RWPE1 (cell line): ENCODE measurements at regions not wholly inside any gene's neighbourhood (a gene's known extent, or its start where the extent isn't known, plus 50 kb on each side); places are given as distances from the start of the nearest gene placed in this dataset.

Experiments
- CTCF ChIA-PET: fragments of 350-600 bp; sonication (Branson Sonifier 250); formaldehyde crosslinking; extraction: SDS; loops from one replicate; lab custom pipeline; 2021; lab: Yijun Ruan, JAX
- POLR2A ChIA-PET: fragments of 400-600 bp; formaldehyde crosslinking; extraction: SDS; loops from one replicate; lab custom pipeline; 2020; ENCODE audit warnings: antibody characterized with exemption; ENCODE audit not compliant: low non-redundant PET; lab: Yijun Ruan, JAX
- DNase-seq: peaks from one replicate; pipeline ENCODE4 v3.0.0; 2012; ENCODE audit warnings: low spot score
- H3K27ac ChIP-seq: fragments of 450-650 bp; 2 replicates; pipeline ENCODE4 v1.5.1; 2017
- TF ChIP-seq, protein P1 (sequence below): fragments of 450-650 bp; conservative IDR thresholded peaks from 2 replicates; pipeline ENCODE4 v1.5.1; 2017; ENCODE audit warnings: low read depth, mild to moderate bottlenecking

DNA sequence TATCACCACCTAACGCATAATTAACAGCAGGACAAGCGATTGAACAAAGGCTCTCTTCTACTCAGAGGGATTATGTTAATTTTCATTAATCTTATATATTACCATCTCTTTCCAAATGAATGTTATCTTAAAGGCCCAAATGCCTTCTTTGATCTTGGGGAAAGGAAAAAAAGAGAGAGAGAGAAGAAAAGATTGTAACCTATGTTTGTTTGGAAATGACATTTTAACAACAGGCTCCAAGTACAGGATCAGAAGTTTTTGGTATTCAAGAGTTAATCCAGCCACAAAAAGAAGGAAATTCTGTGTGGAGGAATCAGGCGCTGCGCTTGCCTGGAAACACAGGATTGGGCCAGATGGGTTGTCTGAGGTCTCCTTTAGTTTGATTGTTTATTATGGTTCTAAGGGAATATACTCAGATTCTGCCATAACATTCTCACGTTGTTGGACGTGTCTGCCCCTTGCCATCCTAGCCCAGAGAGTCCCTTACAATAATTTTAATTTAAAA, 100.7 kb upstream of the STX18 start:
- TF ChIP-seq, protein P1, sequence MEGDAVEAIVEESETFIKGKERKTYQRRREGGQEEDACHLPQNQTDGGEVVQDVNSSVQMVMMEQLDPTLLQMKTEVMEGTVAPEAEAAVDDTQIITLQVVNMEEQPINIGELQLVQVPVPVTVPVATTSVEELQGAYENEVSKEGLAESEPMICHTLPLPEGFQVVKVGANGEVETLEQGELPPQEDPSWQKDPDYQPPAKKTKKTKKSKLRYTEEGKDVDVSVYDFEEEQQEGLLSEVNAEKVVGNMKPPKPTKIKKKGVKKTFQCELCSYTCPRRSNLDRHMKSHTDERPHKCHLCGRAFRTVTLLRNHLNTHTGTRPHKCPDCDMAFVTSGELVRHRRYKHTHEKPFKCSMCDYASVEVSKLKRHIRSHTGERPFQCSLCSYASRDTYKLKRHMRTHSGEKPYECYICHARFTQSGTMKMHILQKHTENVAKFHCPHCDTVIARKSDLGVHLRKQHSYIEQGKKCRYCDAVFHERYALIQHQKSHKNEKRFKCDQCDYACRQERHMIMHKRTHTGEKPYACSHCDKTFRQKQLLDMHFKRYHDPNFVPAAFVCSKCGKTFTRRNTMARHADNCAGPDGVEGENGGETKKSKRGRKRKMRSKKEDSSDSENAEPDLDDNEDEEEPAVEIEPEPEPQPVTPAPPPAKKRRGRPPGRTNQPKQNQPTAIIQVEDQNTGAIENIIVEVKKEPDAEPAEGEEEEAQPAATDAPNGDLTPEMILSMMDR = no peak
- DNase-seq = no peak
- ChIA-PET CTCF (no interaction called here), POLR2A (no interaction called here)
- no peak overlapping the region for H3K27ac ChIP-seq

DNA sequence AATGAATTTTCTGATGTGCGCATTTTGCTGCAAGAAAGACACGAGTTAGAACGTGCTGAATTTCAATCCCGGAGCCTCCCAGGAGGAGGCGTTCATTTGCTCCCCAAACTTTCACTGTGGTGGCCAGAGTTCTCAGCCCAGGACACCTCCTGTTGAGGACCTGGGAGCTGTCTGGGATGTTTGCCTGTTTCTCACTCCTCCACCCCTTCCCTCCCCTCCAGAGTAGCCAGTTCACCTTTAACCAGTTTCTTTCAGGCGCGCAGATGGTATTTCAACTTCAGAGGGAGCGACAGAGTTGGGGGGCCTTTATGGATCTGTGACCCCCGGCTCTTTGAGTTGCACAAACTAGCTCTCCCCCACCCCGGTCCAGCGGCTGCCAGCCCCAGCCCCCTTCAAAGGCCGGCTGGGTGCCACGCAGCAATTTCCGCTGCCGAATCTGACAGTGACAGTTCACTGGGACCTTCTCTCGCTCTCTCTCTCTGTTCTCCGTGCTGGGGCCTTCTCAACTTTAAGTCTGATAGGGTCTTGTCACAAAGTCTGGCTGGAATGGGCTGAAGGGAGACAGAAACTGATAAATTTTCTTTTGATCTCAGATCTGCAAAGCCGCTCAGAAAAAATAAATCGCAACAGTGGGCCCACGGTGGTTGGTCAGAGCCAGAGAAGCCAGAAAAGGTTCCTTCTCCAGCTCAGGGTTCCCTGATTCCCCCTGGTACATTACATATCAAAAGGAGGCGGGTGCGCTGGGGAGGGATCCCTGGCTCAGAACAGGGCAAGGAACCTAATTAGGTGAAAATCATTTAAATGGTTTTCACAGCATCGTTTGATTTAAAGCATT, 100.0 kb upstream of the STX18 start:
- TF ChIP-seq, protein P1 = no peak

DNA sequence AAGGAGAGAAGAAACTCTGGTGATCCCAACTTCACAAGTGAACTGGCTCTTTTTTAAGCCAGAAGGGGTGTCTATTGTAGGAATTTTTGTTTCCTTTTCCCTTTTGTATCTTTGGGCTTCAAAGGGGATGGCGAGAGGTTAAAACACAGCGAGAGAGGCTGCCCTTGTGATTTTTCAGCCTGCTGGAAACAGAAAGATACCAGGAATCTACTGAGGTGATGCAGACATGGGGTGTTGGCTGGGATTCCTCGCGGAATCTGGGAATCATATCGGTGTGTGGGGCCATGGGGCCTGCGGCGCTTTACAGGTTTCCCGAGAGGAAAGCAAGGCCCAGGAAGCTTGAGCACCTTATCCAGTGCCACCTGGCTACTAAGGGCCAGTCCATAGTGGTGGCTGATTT, 99.4 kb upstream of the STX18 start:
- ChIA-PET CTCF (interaction anchor here (0.6 kb wide), 1 partner anchor 223 kb away, joined by 3 read pairs; no protein-coding TSS in a partner anchor), POLR2A (no interaction called here)
- no peak for DNase-seq
- TF ChIP-seq, protein P1 = no peak
- H3K27ac ChIP-seq = no peak overlapping the region

More for the DNA sequence above, 100.0 kb upstream of the STX18 start:
- ChIA-PET CTCF (no interaction called here), POLR2A (no interaction called here)
- no peak overlapping the region for H3K27ac ChIP-seq
- DNase-seq = no peak

DNA sequence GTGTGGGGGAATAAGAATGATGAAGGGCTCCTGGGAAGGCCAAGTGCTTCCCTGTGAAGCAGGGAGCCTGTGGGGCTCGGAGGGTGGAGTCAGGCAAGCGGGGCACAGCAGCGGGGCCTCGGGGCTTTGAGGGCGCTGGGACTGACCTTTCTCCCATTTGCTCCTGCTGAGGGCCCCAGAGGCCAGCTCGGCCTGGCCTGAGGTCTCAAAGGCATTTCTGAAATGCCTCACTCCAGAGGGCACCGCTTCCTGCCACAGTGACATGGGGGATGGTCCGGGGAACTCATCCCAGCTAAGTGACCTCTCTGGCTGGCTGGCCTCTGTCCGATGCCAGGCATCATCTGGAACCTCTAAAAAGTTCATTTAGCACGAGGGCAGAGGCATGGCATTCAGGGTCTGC, 98.8 kb upstream of the STX18 start:
- TF ChIP-seq, protein P1 = no peak
- DNase-seq = no peak
- no peak overlapping the region for H3K27ac ChIP-seq
- ChIA-PET CTCF (interaction anchor here (0.6 kb wide), 1 partner anchor 224 kb away, joined by 3 read pairs; no protein-coding TSS in a partner anchor), POLR2A (no interaction called here)

DNA sequence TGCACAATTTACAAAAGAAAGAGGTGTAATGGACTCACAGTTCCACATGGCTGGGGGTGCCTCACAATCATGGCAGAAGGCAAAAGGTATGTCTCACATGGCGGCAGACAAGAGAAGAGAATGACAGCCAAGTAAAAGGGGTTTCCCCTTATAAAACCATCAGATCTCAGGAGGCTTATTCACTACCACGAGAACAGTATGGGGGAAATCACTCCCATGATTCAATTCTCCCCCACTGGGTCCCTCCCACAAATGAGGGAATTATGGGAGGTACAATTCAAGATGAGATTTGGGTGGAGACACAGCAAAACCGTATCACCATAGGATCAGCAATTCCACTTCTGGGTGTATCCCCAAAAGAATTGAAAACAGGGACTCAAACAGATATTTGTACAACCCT, 97.5 kb upstream of the STX18 start:
- H3K27ac ChIP-seq = no peak overlapping the region
- ChIA-PET POLR2A (no interaction called here), CTCF (no interaction called here)
- TF ChIP-seq, protein P1 = no peak
- DNase-seq = no peak

DNA sequence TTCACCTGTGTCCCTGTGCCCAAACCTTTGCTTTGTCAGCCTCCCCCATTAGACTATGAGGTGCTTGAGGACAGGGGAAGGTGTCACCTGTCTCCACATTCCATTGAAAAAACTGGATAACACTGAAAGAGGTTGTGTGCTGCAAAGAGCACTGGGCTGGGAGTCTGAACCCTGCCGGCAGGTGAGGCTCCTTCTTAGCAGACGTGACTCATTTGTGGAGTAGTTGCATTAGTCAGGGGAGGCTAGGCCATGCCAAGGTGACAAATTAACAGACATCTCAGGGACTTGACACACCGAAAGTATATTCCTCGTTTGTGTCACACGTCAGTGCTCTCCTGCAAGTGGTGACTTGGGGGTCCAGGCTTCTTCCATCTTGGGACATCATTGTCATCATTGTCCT, 95.9 kb upstream of the STX18 start:
- ChIA-PET POLR2A (no interaction called here), CTCF (no interaction called here)
- DNase-seq = no peak
- TF ChIP-seq, protein P1 = no peak
- no peak overlapping the region for H3K27ac ChIP-seq
